GM19395 (cell line): ENCODE measurements at regions not wholly inside any gene's neighbourhood (a gene's known extent, or its start where the extent isn't known, plus 50 kb on each side); places are given as distances from the start of the nearest gene placed in this dataset.
"Not testable (repeated sequence)": the region's sequence is repeated elsewhere in the genome, so short reads cannot be mapped to it uniquely, and the experiment has no call there.

Source experiments
- ATAC-seq: cut with Tn5 transposase; IDR thresholded peaks from one replicate; pipeline ENCODE4 v1.9.1; 2021; ENCODE audit warnings: mild to moderate bottlenecking, moderate library complexity; ENCODE audit not compliant: unreplicated experiment

GRCh38 chr1:242662886-242663285, 138.4 kb upstream of the PLD5 start:
- ATAC-seq: no peak

- ATAC-seq: not testable (repeated sequence)
These were observed 129.3 kb upstream of the PLD5 start for GRCh38 chr1:242653772-242654171.

- ATAC-seq: no peak
These were observed 127.3 kb upstream of the PLD5 start for GRCh38 chr1:242651817-242652216.

GRCh38 chr1:242641461-242641860, 117.0 kb upstream of the PLD5 start:
- ATAC-seq: no peak

GRCh38 chr1:242639104-242639503, 114.6 kb upstream of the PLD5 start:
- no peak for ATAC-seq

- ATAC-seq: no peak
These were observed 110.2 kb upstream of the PLD5 start for GRCh38 chr1:242634732-242635131.

GRCh38 chr1:242629396-242629795, 104.9 kb upstream of the PLD5 start:
- no peak for ATAC-seq

- ATAC-seq: no peak
These were observed 99.3 kb upstream of the PLD5 start for GRCh38 chr1:242623756-242624155.

GRCh38 chr1:242623119-242623518, 98.6 kb upstream of the PLD5 start:
- no peak for ATAC-seq

- ATAC-seq: no peak
These were observed 88.8 kb upstream of the PLD5 start for GRCh38 chr1:242613266-242613815.

GRCh38 chr1:242610209-242610608, 85.7 kb upstream of the PLD5 start:
- ATAC-seq: no peak

GRCh38 chr1:242605521-242605920, 81.0 kb upstream of the PLD5 start:
- no peak for ATAC-seq

GRCh38 chr1:242602001-242602400, 77.5 kb upstream of the PLD5 start:
- ATAC-seq: no peak

GRCh38 chr1:242593756-242594155, 69.3 kb upstream of the PLD5 start:
- ATAC-seq: not testable (repeated sequence)

- no peak for ATAC-seq
These were observed 61.8 kb upstream of the PLD5 start for GRCh38 chr1:242586360-242586680.

- no peak for ATAC-seq
These were observed 61.3 kb upstream of the PLD5 start for GRCh38 chr1:242585616-242586359.

- ATAC-seq: no peak
These were observed 58.2 kb upstream of the PLD5 start for GRCh38 chr1:242582669-242583068.

- no peak for ATAC-seq
These were observed 55.2 kb upstream of the PLD5 start for GRCh38 chr1:242579528-242580235.
